ENCODE measurements at regions not wholly inside any gene's neighbourhood (a gene's known extent, or its start where the extent isn't known, plus 50 kb on each side); places are given as distances from the start of the nearest gene placed in this dataset.

- no peak for DNase-seq (ENCODE audit: low read depth)
- no peak overlapping the region for H3K4me3 ChIP-seq (replicated peaks; ENCODE audit: low read depth, low read length)
- TF ChIP-seq CTCF (IDR thresholded peaks at IDR 0.05; ENCODE audit: low read length, missing control alignments) = no peak
Observed at GRCh38 chr9:73816905-73817304, 665.2 kb downstream of the ANXA1 start.

- DNase-seq (ENCODE audit: low read depth) = no peak
Observed at GRCh38 chr9:73824671-73825070, 672.5 kb upstream of the RORB start.

GRCh38 chr9:73838871-73839270, 658.3 kb upstream of the RORB start:
- TF ChIP-seq CTCF (IDR thresholded peaks at IDR 0.05; ENCODE audit: low read length, missing control alignments) = no peak

More at GRCh38 chr9:73824671-73825070, 672.5 kb upstream of the RORB start:
- TF ChIP-seq CTCF (IDR thresholded peaks at IDR 0.05; ENCODE audit: low read length, missing control alignments) = no peak
- H3K4me3 ChIP-seq (replicated peaks; ENCODE audit: low read depth, low read length) = no peak overlapping the region

GRCh38 chr9:73839471-73839870, 657.7 kb upstream of the RORB start:
- DNase-seq (ENCODE audit: low read depth) = no peak
- H3K4me3 ChIP-seq (replicated peaks; ENCODE audit: low read depth, low read length) = no peak overlapping the region
- TF ChIP-seq CTCF (IDR thresholded peaks at IDR 0.05; ENCODE audit: low read length, missing control alignments) = no peak

More at GRCh38 chr9:73838871-73839270, 658.3 kb upstream of the RORB start:
- no peak overlapping the region for H3K4me3 ChIP-seq (replicated peaks; ENCODE audit: low read depth, low read length)
- DNase-seq (ENCODE audit: low read depth) = no peak

GRCh38 chr9:73841018-73841417, 656.1 kb upstream of the RORB start:
- no peak overlapping the region for H3K4me3 ChIP-seq (replicated peaks; ENCODE audit: low read depth, low read length)
- no peak for DNase-seq (ENCODE audit: low read depth)
- TF ChIP-seq CTCF (IDR thresholded peaks at IDR 0.05; ENCODE audit: low read length, missing control alignments) = no peak

- no peak for DNase-seq (ENCODE audit: low read depth)
- no peak overlapping the region for H3K4me3 ChIP-seq (replicated peaks; ENCODE audit: low read depth, low read length)
- TF ChIP-seq CTCF (IDR thresholded peaks at IDR 0.05; ENCODE audit: low read length, missing control alignments) = no peak
Observed at GRCh38 chr9:73844135-73844534, 653.0 kb upstream of the RORB start.

- no peak for DNase-seq (ENCODE audit: low read depth)
- H3K4me3 ChIP-seq (replicated peaks; ENCODE audit: low read depth, low read length) = no peak overlapping the region
- TF ChIP-seq CTCF (IDR thresholded peaks at IDR 0.05; ENCODE audit: low read length, missing control alignments) = no peak
Observed at GRCh38 chr9:73845539-73845938, 651.6 kb upstream of the RORB start.

All from fibroblast of pulmonary artery (primary cell).